Testis (tissue), 2 donors: ENCODE measurements at regions not wholly inside any gene's neighbourhood (a gene's known extent, or its start where the extent isn't known, plus 50 kb on each side); places are given as distances from the start of the nearest gene placed in this dataset.

Source experiments
- POLR2A ChIP-seq: fragments of 450-650 bp; IDR thresholded peaks from one replicate; pipeline ENCODE4 v1.6.1; 2017; ENCODE audit warnings: antibody characterized with exemption, mild to moderate bottlenecking, moderate library complexity
- TF ChIP-seq, protein P1 (sequence below), 3 experiments: fragments of 450-650 bp in 2 of 3; fragments of 200-600 bp in 1 of 3; sonication (generic) in 1 of 3; IDR thresholded peaks; one replicate each; pipeline ENCODE4 v1.5.1; 2016 to 2019; ENCODE audit warnings: antibody characterized with exemption in 3 of 3, mild to moderate bottlenecking in 2 of 3, moderate library complexity in 1 of 3

DNA sequence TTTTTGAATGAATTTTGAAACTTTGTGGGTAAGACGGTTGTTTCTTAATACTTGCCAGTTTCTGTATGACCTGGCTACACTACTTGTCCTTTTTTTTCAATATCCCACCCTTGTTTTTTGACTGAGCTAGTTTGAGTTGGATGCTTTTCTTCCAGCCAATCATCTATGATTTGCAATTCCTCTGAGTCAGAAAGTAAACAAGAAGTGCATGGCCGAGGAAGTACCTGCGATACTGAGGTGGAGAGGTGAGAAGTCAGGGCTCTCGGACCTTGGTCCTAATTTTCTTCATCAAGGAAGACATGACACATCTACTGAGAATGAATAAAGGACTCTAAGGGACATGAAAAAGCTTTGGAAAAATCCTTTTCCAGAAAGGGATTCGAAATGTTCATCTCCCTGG, 185.7 kb downstream of the LINC00237 start:
- TF ChIP-seq, protein P1, sequence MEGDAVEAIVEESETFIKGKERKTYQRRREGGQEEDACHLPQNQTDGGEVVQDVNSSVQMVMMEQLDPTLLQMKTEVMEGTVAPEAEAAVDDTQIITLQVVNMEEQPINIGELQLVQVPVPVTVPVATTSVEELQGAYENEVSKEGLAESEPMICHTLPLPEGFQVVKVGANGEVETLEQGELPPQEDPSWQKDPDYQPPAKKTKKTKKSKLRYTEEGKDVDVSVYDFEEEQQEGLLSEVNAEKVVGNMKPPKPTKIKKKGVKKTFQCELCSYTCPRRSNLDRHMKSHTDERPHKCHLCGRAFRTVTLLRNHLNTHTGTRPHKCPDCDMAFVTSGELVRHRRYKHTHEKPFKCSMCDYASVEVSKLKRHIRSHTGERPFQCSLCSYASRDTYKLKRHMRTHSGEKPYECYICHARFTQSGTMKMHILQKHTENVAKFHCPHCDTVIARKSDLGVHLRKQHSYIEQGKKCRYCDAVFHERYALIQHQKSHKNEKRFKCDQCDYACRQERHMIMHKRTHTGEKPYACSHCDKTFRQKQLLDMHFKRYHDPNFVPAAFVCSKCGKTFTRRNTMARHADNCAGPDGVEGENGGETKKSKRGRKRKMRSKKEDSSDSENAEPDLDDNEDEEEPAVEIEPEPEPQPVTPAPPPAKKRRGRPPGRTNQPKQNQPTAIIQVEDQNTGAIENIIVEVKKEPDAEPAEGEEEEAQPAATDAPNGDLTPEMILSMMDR (IDR thresholded peaks at IDR 0.05) = no peak
- TF ChIP-seq POLR2A = no peak
